GM12873 (cell line): ENCODE measurements at regions not wholly inside any gene's neighbourhood (a gene's known extent, or its start where the extent isn't known, plus 50 kb on each side); places are given as distances from the start of the nearest gene placed in this dataset.

ENCODE experiments used
- CTCF ChIP-seq: IDR thresholded peaks from 2 replicates; pipeline ENCODE4 v1.5.1; 2012; ENCODE audit warnings: low read depth, mild to moderate bottlenecking, moderate library complexity, low read length, control low read depth; ENCODE audit not compliant: insufficient read depth; ENCODE audit errors: missing control alignments

DNA sequence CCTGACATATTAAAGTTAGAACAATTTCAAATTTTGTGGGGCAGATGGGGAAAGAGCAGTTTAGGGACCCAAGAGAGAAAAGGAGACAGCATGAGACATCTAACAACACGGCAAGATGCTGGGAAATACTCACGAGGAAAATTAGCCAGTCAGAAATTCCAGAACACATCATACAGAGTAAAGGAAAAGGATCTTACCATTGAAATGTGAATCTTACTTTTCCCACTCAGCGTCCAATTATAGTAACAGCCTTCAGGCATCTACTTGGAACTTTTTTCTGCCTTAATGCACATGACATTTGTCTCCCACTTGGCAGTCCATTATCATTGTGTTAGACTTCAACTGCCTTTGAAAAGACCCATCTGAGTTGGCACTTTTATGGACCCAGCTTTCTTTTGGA lies 189.7 kb upstream of the SLC27A6 start:
- no peak for TF ChIP-seq CTCF

DNA sequence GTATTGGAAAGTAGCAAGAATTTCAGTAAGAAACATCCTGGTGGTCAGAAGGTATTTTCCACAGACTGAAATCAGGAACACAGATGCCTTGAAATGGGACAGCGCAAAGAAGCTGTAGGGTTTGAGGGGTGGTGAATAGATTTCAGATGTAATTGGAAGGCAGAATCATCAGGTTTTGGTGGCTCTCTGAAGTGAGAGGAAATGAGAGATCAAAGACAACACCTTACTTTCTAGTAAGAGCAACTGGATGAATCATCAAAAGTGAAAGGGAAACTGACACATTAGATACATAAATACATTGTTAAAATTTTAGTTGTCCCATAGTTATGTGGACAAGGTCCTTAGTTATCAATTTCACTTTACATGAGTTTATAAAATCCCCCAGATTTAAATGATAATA lies 188.2 kb upstream of the SLC27A6 start:
- TF ChIP-seq CTCF = no peak

GRCh38 chr5:128778474-128778873 lies 186.8 kb upstream of the SLC27A6 start:
- no peak for TF ChIP-seq CTCF

DNA sequence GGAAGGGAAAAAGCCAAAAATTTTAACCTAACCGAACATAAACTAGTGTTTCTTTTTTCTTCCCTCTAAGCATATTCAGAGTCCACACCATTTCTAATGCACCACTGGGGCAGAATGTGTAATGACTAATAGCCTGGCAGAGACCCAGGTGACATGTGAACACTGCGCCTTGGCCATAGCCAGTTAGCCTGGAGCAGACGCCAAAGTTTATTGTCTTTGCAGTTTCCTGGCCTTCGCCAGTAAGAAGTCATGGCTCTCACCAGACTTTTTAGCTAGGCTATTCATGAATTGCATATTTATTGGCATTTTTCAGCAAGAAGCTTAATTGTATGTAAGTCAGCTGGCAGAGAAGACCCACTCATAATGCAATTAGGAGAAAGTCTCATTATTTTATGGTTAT lies 182.8 kb upstream of the SLC27A6 start:
- TF ChIP-seq CTCF = no peak

GRCh38 chr5:128784726-128785125 lies 180.6 kb upstream of the SLC27A6 start:
- no peak for TF ChIP-seq CTCF

- no peak for TF ChIP-seq CTCF
Observed at GRCh38 chr5:128791312-128791711, 174.0 kb upstream of the SLC27A6 start.

GRCh38 chr5:128796506-128796905 lies 168.8 kb upstream of the SLC27A6 start:
- no peak for TF ChIP-seq CTCF

DNA sequence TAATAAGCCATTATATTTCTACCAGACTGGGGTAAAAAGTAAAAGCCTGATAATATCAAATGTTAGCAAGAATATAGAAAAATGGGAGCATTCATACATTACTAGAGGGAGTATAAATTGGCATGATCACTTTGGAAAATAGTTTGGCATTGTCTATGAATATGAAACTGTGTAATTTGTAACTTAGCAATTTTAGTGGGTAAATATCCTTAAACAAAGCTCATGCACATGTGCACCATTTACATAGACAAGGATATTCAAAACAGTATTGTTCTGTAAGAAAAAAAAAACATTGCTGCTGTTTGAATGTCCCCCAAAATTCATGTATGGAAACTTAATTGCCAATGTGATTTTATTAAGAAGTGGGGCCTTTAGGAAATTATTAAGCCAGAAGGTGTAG lies 166.4 kb upstream of the SLC27A6 start:
- TF ChIP-seq CTCF = no peak
